HG03159 (cell line): ENCODE measurements at regions not wholly inside any gene's neighbourhood (a gene's known extent, or its start where the extent isn't known, plus 50 kb on each side); places are given as distances from the start of the nearest gene placed in this dataset.

Experiments used
- ATAC-seq: cut with Tn5 transposase; IDR thresholded peaks from one replicate; pipeline ENCODE4 v1.9.1; 2021; ENCODE audit warnings: mild to moderate bottlenecking, moderate library complexity; ENCODE audit not compliant: unreplicated experiment

- no peak for ATAC-seq
Measured at GRCh38 chr16:85288869-85289660, 176.8 kb upstream of the CIBAR2 start.

GRCh38 chr16:85289760-85290625 is 177.7 kb upstream of the CIBAR2 start:
- no peak for ATAC-seq

- ATAC-seq = no peak
Measured at GRCh38 chr16:85290626-85291301, 178.5 kb upstream of the CIBAR2 start.

GRCh38 chr16:85291302-85292148 is 179.3 kb upstream of the CIBAR2 start:
- ATAC-seq = no peak

- ATAC-seq = no peak
Measured at GRCh38 chr16:85293458-85293857, 181.2 kb upstream of the CIBAR2 start.

GRCh38 chr16:85293904-85294642 is 181.8 kb upstream of the CIBAR2 start:
- no peak for ATAC-seq

GRCh38 chr16:85294810-85295508 is 182.7 kb upstream of the CIBAR2 start:
- no peak for ATAC-seq

- ATAC-seq = no peak
Measured at GRCh38 chr16:85296859-85297660, 184.8 kb upstream of the CIBAR2 start.

GRCh38 chr16:85297881-85298280 is 185.6 kb upstream of the CIBAR2 start:
- no peak for ATAC-seq

GRCh38 chr16:85300406-85300968 is 188.2 kb upstream of the CIBAR2 start:
- ATAC-seq = no peak

- no peak for ATAC-seq
Measured at GRCh38 chr16:85301231-85301630, 189.0 kb upstream of the CIBAR2 start.

GRCh38 chr16:85302018-85302847 is 190.0 kb upstream of the CIBAR2 start:
- no peak for ATAC-seq

GRCh38 chr16:85302848-85303353 is 190.6 kb upstream of the CIBAR2 start:
- ATAC-seq = no peak

GRCh38 chr16:85303354-85303883 is 191.1 kb upstream of the CIBAR2 start:
- ATAC-seq = no peak

- ATAC-seq = no peak
Measured at GRCh38 chr16:85304337-85304736, 192.1 kb upstream of the CIBAR2 start.

GRCh38 chr16:85306071-85306792 is 194.0 kb upstream of the CIBAR2 start:
- peak; percentile 61 for ATAC-seq
